ENCODE measurements at regions not wholly inside any gene's neighbourhood (a gene's known extent, or its start where the extent isn't known, plus 50 kb on each side); places are given as distances from the start of the nearest gene placed in this dataset.

DNA sequence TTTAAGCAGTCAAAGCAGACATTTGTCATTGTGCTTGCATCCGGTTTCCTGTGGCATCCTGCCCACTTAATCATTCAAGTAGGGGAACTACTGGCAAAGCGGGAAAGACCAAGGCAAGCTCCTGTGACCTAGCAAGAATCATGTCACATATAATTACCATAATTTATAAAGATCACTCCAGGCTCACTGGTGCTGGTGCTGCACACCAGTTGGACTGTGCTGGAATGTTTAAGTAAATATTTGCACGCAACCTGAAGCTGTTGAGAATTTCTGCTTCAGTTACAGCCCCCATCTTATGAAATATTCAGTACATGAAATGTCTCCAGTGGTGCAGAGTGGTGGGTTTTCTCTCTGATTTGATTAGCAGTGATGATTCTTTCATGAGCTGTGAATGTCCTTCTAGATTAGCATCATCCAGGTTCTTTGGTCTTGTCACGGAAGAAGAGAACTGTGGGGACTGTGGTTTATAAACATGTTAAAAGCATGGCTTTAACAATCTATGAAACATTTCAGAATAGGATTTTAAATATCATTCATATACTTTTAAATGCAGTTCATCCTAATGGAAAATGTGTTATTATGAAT, 621.3 kb upstream of the EPHA6 start:
- no peaks in the 10 kb centered on the region for H3K36me3 Mint-ChIP-seq (ENCODE audit: low read depth)
- TF ChIP-seq, protein P1, sequence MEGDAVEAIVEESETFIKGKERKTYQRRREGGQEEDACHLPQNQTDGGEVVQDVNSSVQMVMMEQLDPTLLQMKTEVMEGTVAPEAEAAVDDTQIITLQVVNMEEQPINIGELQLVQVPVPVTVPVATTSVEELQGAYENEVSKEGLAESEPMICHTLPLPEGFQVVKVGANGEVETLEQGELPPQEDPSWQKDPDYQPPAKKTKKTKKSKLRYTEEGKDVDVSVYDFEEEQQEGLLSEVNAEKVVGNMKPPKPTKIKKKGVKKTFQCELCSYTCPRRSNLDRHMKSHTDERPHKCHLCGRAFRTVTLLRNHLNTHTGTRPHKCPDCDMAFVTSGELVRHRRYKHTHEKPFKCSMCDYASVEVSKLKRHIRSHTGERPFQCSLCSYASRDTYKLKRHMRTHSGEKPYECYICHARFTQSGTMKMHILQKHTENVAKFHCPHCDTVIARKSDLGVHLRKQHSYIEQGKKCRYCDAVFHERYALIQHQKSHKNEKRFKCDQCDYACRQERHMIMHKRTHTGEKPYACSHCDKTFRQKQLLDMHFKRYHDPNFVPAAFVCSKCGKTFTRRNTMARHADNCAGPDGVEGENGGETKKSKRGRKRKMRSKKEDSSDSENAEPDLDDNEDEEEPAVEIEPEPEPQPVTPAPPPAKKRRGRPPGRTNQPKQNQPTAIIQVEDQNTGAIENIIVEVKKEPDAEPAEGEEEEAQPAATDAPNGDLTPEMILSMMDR (IDR thresholded peaks at IDR 0.05; ENCODE audit: unreplicated experiment in 3 of 3) = no peak
- no peaks in the 10 kb centered on the region for H3K9me3 Mint-ChIP-seq
- no peak overlapping the region for H3K4me3 Mint-ChIP-seq
- H3K4me1 Mint-ChIP-seq = no peaks in the 10 kb centered on the region
- no peak overlapping the region for H3K27ac Mint-ChIP-seq
- H3K27me3 Mint-ChIP-seq (ENCODE audit: low read depth) = no peaks in the 10 kb centered on the region

DNA sequence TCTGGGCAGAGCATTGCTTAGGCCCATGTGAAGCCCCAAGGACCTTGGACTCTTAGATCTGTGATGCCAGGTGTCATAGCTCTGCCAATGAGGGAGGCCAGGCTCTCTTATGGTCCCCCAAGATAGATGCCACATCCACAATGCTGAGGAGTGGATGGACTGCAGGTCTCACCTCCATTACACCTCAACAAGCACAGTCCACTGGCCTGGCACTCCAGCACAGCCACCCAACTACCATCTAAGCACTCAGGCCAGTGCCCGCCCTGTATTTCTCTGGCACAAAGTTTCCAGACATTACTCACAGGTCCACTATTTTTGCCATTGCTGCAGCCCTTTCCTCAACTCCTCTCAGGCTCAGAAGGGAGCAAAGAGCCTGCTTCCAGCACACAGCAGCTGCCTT, 613.5 kb upstream of the EPHA6 start:
- H3K9me3 Mint-ChIP-seq = no peaks in the 10 kb centered on the region
- no peaks in the 10 kb centered on the region for H3K27me3 Mint-ChIP-seq (ENCODE audit: low read depth)

GRCh38 chr3:96201463-96201862, 612.9 kb upstream of the EPHA6 start:
- Mint-ChIP-seq H3K36me3 (ENCODE audit: low read depth) (no peaks in the 10 kb centered on the region), H3K9me3 (no peaks in the 10 kb centered on the region), H3K27me3 (ENCODE audit: low read depth) (no peaks in the 10 kb centered on the region), H3K4me1 (no peaks in the 10 kb centered on the region), H3K27ac (no peak overlapping the region), H3K4me3 (no peak overlapping the region)
- TF ChIP-seq, protein P1 (IDR thresholded peaks at IDR 0.05; ENCODE audit: unreplicated experiment in 3 of 3) = no peak

More for the DNA sequence above, 613.5 kb upstream of the EPHA6 start:
- Mint-ChIP-seq H3K27ac (no peak overlapping the region), H3K4me1 (no peaks in the 10 kb centered on the region), H3K36me3 (ENCODE audit: low read depth) (no peaks in the 10 kb centered on the region), H3K4me3 (no peak overlapping the region)
- TF ChIP-seq, protein P1 (IDR thresholded peaks at IDR 0.05; ENCODE audit: unreplicated experiment in 3 of 3) = no peak

- Mint-ChIP-seq H3K36me3 (ENCODE audit: low read depth) (no peaks in the 10 kb centered on the region), H3K4me1 (no peaks in the 10 kb centered on the region), H3K9me3 (no peaks in the 10 kb centered on the region), H3K27me3 (ENCODE audit: low read depth) (no peaks in the 10 kb centered on the region), H3K27ac (no peak overlapping the region), H3K4me3 (no peak overlapping the region)
- TF ChIP-seq, protein P1 (IDR thresholded peaks at IDR 0.05; ENCODE audit: unreplicated experiment in 3 of 3) = no peak
Measured at GRCh38 chr3:96202181-96202580, 612.2 kb upstream of the EPHA6 start.

DNA sequence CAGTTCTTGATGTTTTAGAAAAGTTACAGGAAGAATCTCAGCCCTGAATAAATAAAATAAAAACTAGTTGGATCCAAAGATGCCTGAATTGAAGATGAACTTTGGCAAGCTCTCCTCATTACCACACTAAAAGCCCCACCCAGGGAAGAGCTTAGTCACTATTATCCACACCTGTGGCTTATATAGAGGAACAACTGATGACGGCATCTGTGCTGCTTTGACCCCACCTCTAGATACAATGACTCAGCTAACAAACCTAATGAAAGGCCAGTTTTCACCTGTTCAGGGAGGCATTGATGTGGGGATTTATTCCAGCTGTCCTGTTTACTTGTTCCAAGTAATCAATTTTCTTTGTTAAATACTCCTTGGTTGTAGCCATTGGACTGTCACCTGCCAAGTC, 604.7 kb upstream of the EPHA6 start:
- H3K36me3 Mint-ChIP-seq (ENCODE audit: low read depth) = no peaks in the 10 kb centered on the region
- no peak overlapping the region for H3K4me3 Mint-ChIP-seq
- H3K4me1 Mint-ChIP-seq = no peaks in the 10 kb centered on the region
- H3K27me3 Mint-ChIP-seq (ENCODE audit: low read depth) = no peaks in the 10 kb centered on the region
- H3K27ac Mint-ChIP-seq = no peak overlapping the region
- TF ChIP-seq, protein P1 (IDR thresholded peaks at IDR 0.05; ENCODE audit: unreplicated experiment in 3 of 3) = no peak
- peaks cover 3% of the 10 kb centered on the region for H3K9me3 Mint-ChIP-seq

- peaks cover 3% of the 10 kb centered on the region for H3K9me3 Mint-ChIP-seq
- no peaks in the 10 kb centered on the region for H3K4me1 Mint-ChIP-seq
- H3K36me3 Mint-ChIP-seq (ENCODE audit: low read depth) = no peaks in the 10 kb centered on the region
- H3K4me3 Mint-ChIP-seq = no peak overlapping the region
- TF ChIP-seq, protein P1 (IDR thresholded peaks at IDR 0.05; ENCODE audit: unreplicated experiment in 3 of 3) = no peak
- no peak overlapping the region for H3K27ac Mint-ChIP-seq
- H3K27me3 Mint-ChIP-seq (ENCODE audit: low read depth) = no peaks in the 10 kb centered on the region
Measured at GRCh38 chr3:96213393-96213792, 601.0 kb upstream of the EPHA6 start.

Measured in nephron (organoid).